Parathyroid adenoma (tissue), 2 donors: ENCODE measurements at regions not wholly inside any gene's neighbourhood (a gene's known extent, or its start where the extent isn't known, plus 50 kb on each side); places are given as distances from the start of the nearest gene placed in this dataset.
A peak's percentile ranks its signal among the peaks of the same experiment; 100 is the strongest.

Experiments used
- H2AFZ ChIP-seq: fragments of 300-600 bp; sonication (generic); one replicate; pipeline ENCODE4 v1.7.0; 2017; ENCODE audit warnings: antibody characterized with exemption, mild to moderate bottlenecking
- H3K27ac ChIP-seq: fragments of 300-600 bp; sonication (generic); one replicate; pipeline ENCODE4 v1.7.0; 2017
- H3K27me3 ChIP-seq: fragments of 300-600 bp; sonication (generic); one replicate; pipeline ENCODE4 v1.7.0; 2017; ENCODE audit warnings: low read length; ENCODE audit not compliant: control insufficient read depth, insufficient read depth
- H3K36me3 ChIP-seq: fragments of 300-600 bp; sonication (generic); one replicate; pipeline ENCODE4 v1.7.0; 2017; ENCODE audit warnings: low read length; ENCODE audit not compliant: control insufficient read depth, insufficient read depth
- H3K4me1 ChIP-seq: fragments of 300-600 bp; sonication (generic); one replicate; pipeline ENCODE4 v1.7.0; 2017; ENCODE audit warnings: control low read depth
- H3K4me2 ChIP-seq: fragments of 300-600 bp; sonication (generic); one replicate; pipeline ENCODE4 v1.7.0; 2017; ENCODE audit warnings: low read length
- H3K4me3 ChIP-seq: fragments of 300-600 bp; sonication (generic); one replicate; pipeline ENCODE4 v1.7.0; 2017; ENCODE audit warnings: low read depth, low read length
- H3K79me2 ChIP-seq: fragments of 300-600 bp; sonication (generic); one replicate; pipeline ENCODE4 v1.7.0; 2017; ENCODE audit warnings: control low read depth
- H3K9ac ChIP-seq: fragments of 300-600 bp; sonication (generic); one replicate; pipeline ENCODE4 v1.7.0; 2017; ENCODE audit warnings: mild to moderate bottlenecking
- H3K9me3 ChIP-seq: fragments of 300-600 bp; sonication (generic); one replicate; pipeline ENCODE4 v1.7.0; 2017; ENCODE audit warnings: low read length; ENCODE audit not compliant: control insufficient read depth
- CTCF ChIP-seq: fragments of 300-600 bp; sonication (generic); IDR thresholded peaks from one replicate; pipeline ENCODE4 v1.7.0; 2017; ENCODE audit warnings: antibody characterized with exemption, mild to moderate bottlenecking
- donor health status: primary hyperparathyroidism.

- Histone ChIP-seq H3K27ac (peak overlapping the region; percentile 60), H3K36me3 (no peaks in the 10 kb centered on the region), H3K27me3 (no peaks in the 10 kb centered on the region), H3K79me2 (no peaks in the 10 kb centered on the region), H3K9me3 (no peaks in the 10 kb centered on the region), H3K4me2 (no peak overlapping the region), H3K4me1 (no peaks in the 10 kb centered on the region), H2AFZ (no peak overlapping the region), H3K9ac (no peak overlapping the region), H3K4me3 (peak overlapping the region; percentile 7)
- no peak for TF ChIP-seq CTCF
Observed at GRCh38 chr10:124220971-124221355, 127.6 kb upstream of the CHST15 start.

- no peak for TF ChIP-seq CTCF
- no peaks in the 10 kb centered on the region for H3K4me1 ChIP-seq
- peak overlapping the region; percentile 60 for H3K27ac ChIP-seq
Observed at GRCh38 chr10:124220547-124220946, 127.1 kb upstream of the CHST15 start.

GRCh38 chr10:124219655-124220054 is 126.3 kb upstream of the CHST15 start:
- H3K27ac ChIP-seq, result no peak overlapping the region
- no peaks in the 10 kb centered on the region for H3K9me3 ChIP-seq
- H3K9ac ChIP-seq, result no peak overlapping the region
- H3K27me3 ChIP-seq, result no peaks in the 10 kb centered on the region
- H2AFZ ChIP-seq, result no peak overlapping the region
- H3K79me2 ChIP-seq, result no peaks in the 10 kb centered on the region
- TF ChIP-seq CTCF, result no peak
- no peak overlapping the region for H3K4me2 ChIP-seq
- no peaks in the 10 kb centered on the region for H3K36me3 ChIP-seq
- no peak overlapping the region for H3K4me3 ChIP-seq
- no peaks in the 10 kb centered on the region for H3K4me1 ChIP-seq

More at GRCh38 chr10:124220547-124220946, 127.1 kb upstream of the CHST15 start:
- H3K36me3 ChIP-seq, result no peaks in the 10 kb centered on the region
- no peak overlapping the region for H3K4me2 ChIP-seq
- H2AFZ ChIP-seq, result peak overlapping the region; percentile 39
- H3K9ac ChIP-seq, result no peak overlapping the region
- H3K79me2 ChIP-seq, result no peaks in the 10 kb centered on the region
- H3K27me3 ChIP-seq, result no peaks in the 10 kb centered on the region
- no peaks in the 10 kb centered on the region for H3K9me3 ChIP-seq
- peak overlapping the region; percentile 7 for H3K4me3 ChIP-seq

- Histone ChIP-seq H3K27me3 (no peaks in the 10 kb centered on the region), H3K4me2 (no peak overlapping the region), H3K4me1 (no peaks in the 10 kb centered on the region), H3K4me3 (no peak overlapping the region), H3K27ac (no peak overlapping the region), H3K9ac (no peak overlapping the region), H3K9me3 (no peaks in the 10 kb centered on the region), H3K36me3 (no peaks in the 10 kb centered on the region), H3K79me2 (no peaks in the 10 kb centered on the region), H2AFZ (no peak overlapping the region)
- TF ChIP-seq CTCF, result no peak
Observed at GRCh38 chr10:124219062-124219461, 125.7 kb upstream of the CHST15 start.

- Histone ChIP-seq H3K36me3 (no peaks in the 10 kb centered on the region), H3K4me3 (no peak overlapping the region), H3K9ac (no peak overlapping the region), H3K9me3 (no peaks in the 10 kb centered on the region), H3K27ac (no peak overlapping the region), H3K27me3 (no peaks in the 10 kb centered on the region), H3K79me2 (no peaks in the 10 kb centered on the region), H2AFZ (no peak overlapping the region), H3K4me1 (no peaks in the 10 kb centered on the region), H3K4me2 (no peak overlapping the region)
- TF ChIP-seq CTCF, result no peak
Observed at GRCh38 chr10:124217906-124218804, 124.8 kb upstream of the CHST15 start.
